ENCODE measurements at regions not wholly inside any gene's neighbourhood (a gene's known extent, or its start where the extent isn't known, plus 50 kb on each side); places are given as distances from the start of the nearest gene placed in this dataset.

- TF ChIP-seq EP300 (IDR thresholded peaks at IDR 0.05; ENCODE audit: borderline replicate concordance in 1 of 2, low read depth in 1 of 2, low read length in 1 of 2) (no peak), TEAD4 (IDR thresholded peaks at IDR 0.05; ENCODE audit: borderline replicate concordance, insufficient read depth) (no peak), FOXM1 (IDR thresholded peaks at IDR 0.05; ENCODE audit: low read depth) (no peak), JUND (IDR thresholded peaks at IDR 0.05) (no peak), ZBTB33 (IDR thresholded peaks at IDR 0.05; ENCODE audit: borderline replicate concordance, low read depth) (no peak), YY1 (IDR thresholded peaks at IDR 0.05; ENCODE audit: low read depth) (no peak)
Measured at GRCh38 chr16:60217787-60218186, 1483.7 kb upstream of the GOT2 start (continued).

GRCh38 chr16:60214311-60214710 lies 1480.2 kb upstream of the GOT2 start:
- no peak overlapping the region for H2AFZ ChIP-seq (ENCODE audit: low read depth)
- H3K36me3 ChIP-seq (replicated peaks in 1 of 2; ENCODE audit: control insufficient read depth in 1 of 2, insufficient read depth in 2 of 2, low read length in 1 of 2) = no peaks in the 10 kb centered on the region
- H3K9me2 ChIP-seq = no peaks in the 10 kb centered on the region
- no peaks in the 10 kb centered on the region for H3K4me1 ChIP-seq (ENCODE audit: control insufficient read depth in 1 of 2, insufficient read depth in 2 of 2, low read depth in 1 of 2, low read length in 1 of 2)
- WGBS (ENCODE audit: low lambda C conversion rate) = 86% methylated on average over 1 of the region's 1 CpG
- DNase-seq = no peak
- no peak for TF ChIP-seq YY1 (IDR thresholded peaks at IDR 0.05; ENCODE audit: low read depth)
- H3F3A ChIP-seq (replicated peaks; ENCODE audit: insufficient read depth) = no peaks in the 10 kb centered on the region
- no peak overlapping the region for H3K9ac ChIP-seq
- no peak overlapping the region for H3K27ac ChIP-seq (ENCODE audit: low read depth in 2 of 2, low read length in 1 of 2)
- no peaks in the 10 kb centered on the region for H4K20me1 ChIP-seq (ENCODE audit: insufficient read depth)
- POLR2A ChIA-PET = no interaction called here
- CTCF ChIA-PET = interaction anchor here (1.1 kb wide), 1 partner anchor 9 kb away, joined by 4 read pairs; no protein-coding TSS in a partner anchor
- no peak overlapping the region for H3K4me2 ChIP-seq
- H3K4me3 ChIP-seq (ENCODE audit: low read depth in 2 of 2, low read length in 1 of 2) = no peak overlapping the region
- H3K27me3 ChIP-seq (ENCODE audit: insufficient read depth) = no peaks in the 10 kb centered on the region
- H3K79me2 ChIP-seq (ENCODE audit: insufficient read depth) = no peaks in the 10 kb centered on the region
- no peaks in the 10 kb centered on the region for H3K9me3 ChIP-seq

- 7% methylated on average over 2 of the region's 2 CpGs for WGBS (ENCODE audit: low lambda C conversion rate)
- H3K9ac ChIP-seq = no peak overlapping the region
- H3K4me1 ChIP-seq (ENCODE audit: control insufficient read depth in 1 of 2, insufficient read depth in 2 of 2, low read depth in 1 of 2, low read length in 1 of 2) = no peaks in the 10 kb centered on the region
- H3K9me3 ChIP-seq = no peaks in the 10 kb centered on the region
- CTCF ChIA-PET = no interaction called here
- no peak for DNase-seq
- no peaks in the 10 kb centered on the region for H4K20me1 ChIP-seq (ENCODE audit: insufficient read depth)
- no peak overlapping the region for H3K4me3 ChIP-seq (ENCODE audit: low read depth in 2 of 2, low read length in 1 of 2)
- H2AFZ ChIP-seq (ENCODE audit: low read depth) = no peak overlapping the region
- H3K27ac ChIP-seq (ENCODE audit: low read depth in 2 of 2, low read length in 1 of 2) = no peak overlapping the region
- no peak overlapping the region for H3K4me2 ChIP-seq
- H3F3A ChIP-seq (replicated peaks; ENCODE audit: insufficient read depth) = no peaks in the 10 kb centered on the region
- H3K9me2 ChIP-seq = no peaks in the 10 kb centered on the region
- H3K79me2 ChIP-seq (ENCODE audit: insufficient read depth) = no peaks in the 10 kb centered on the region
- TF ChIP-seq MEF2A (IDR thresholded peaks at IDR 0.05; ENCODE audit: borderline replicate concordance, low read depth) = no peak
- TF ChIP-seq SMC3 (IDR thresholded peaks at IDR 0.05; ENCODE audit: low read depth, low read length) = no peak
- TF ChIP-seq REST (IDR thresholded peaks at IDR 0.05; ENCODE audit: low read depth, low read length) = no peak
- TF ChIP-seq FOXM1 (IDR thresholded peaks at IDR 0.05; ENCODE audit: low read depth) = no peak
- TF ChIP-seq RFX5 (IDR thresholded peaks at IDR 0.05; ENCODE audit: low read length) = no peak
- no peak for TF ChIP-seq RAD21 (IDR thresholded peaks at IDR 0.05; ENCODE audit: low read length)
- no peaks in the 10 kb centered on the region for H3K27me3 ChIP-seq (ENCODE audit: insufficient read depth)
- no peaks in the 10 kb centered on the region for H3K36me3 ChIP-seq (replicated peaks in 1 of 2; ENCODE audit: control insufficient read depth in 1 of 2, insufficient read depth in 2 of 2, low read length in 1 of 2)
- POLR2A ChIA-PET = no interaction called here
Measured at GRCh38 chr16:60206516-60206915, 1472.4 kb upstream of the GOT2 start.

Data from SK-N-SH (cell line).